Memory B cell (primary cell): ENCODE measurements at regions not wholly inside any gene's neighbourhood (a gene's known extent, or its start where the extent isn't known, plus 50 kb on each side); places are given as distances from the start of the nearest gene placed in this dataset.

Experiments
- ATAC-seq: fragments of 150-1000 bp; cut with Tn5 transposase; 2 replicates; pipeline ENCODE4 v1.10.0; 2021; ENCODE audit warnings: low read depth, mild to moderate bottlenecking, moderate library complexity
- DNase-seq, 2 donors: peaks; one replicate each; pipeline ENCODE4 v3.0.0; 2022; ENCODE audit warnings: low spot score in 2 of 2
- H3K27ac Mint-ChIP-seq: one replicate; pipeline ENCODE4 v1.8.0; 2022; ENCODE audit warnings: mild to moderate bottlenecking, moderate library complexity, mixed read lengths
- H3K27me3 Mint-ChIP-seq: one replicate; pipeline ENCODE4 v1.8.0; 2022; ENCODE audit warnings: mixed read lengths
- H3K36me3 Mint-ChIP-seq: one replicate; pipeline ENCODE4 v1.8.0; 2022; ENCODE audit warnings: mild to moderate bottlenecking, mixed read lengths
- H3K4me1 Mint-ChIP-seq: one replicate; pipeline ENCODE4 v1.8.0; 2022; ENCODE audit warnings: mixed read lengths
- H3K4me3 Mint-ChIP-seq: one replicate; pipeline ENCODE4 v1.8.0; 2022; ENCODE audit warnings: mild to moderate bottlenecking, moderate library complexity, mixed read lengths
- H3K9me3 Mint-ChIP-seq: one replicate; pipeline ENCODE4 v1.8.0; 2022; ENCODE audit warnings: mixed read lengths

DNA sequence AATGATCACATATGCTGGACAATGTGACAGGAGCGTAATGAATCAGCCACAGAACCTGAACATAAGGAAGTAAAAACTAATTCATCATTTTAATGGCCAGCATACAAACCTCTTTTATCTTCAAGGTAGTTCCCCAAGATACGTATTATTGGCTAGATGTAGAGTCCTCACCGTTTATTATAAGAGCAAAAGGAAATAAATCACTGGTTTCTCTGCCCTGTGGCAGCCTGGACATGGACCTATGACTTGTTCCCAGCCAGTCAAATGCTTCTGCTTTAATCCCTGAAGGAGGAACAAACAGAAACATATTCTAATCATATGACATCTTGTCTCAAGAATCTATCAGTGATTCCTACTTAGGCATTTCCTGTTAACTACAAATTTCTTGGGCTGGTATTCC lies 86.8 kb upstream of the FAM241A start:
- Mint-ChIP-seq H3K36me3 (no peaks in the 10 kb centered on the region), H3K27me3 (peaks cover 4% of the 10 kb centered on the region), H3K9me3 (no peaks in the 10 kb centered on the region), H3K4me3 (no peak overlapping the region), H3K4me1 (no peaks in the 10 kb centered on the region), H3K27ac (no peak overlapping the region)
- DNase-seq (no peak), ATAC-seq (no peak)

DNA sequence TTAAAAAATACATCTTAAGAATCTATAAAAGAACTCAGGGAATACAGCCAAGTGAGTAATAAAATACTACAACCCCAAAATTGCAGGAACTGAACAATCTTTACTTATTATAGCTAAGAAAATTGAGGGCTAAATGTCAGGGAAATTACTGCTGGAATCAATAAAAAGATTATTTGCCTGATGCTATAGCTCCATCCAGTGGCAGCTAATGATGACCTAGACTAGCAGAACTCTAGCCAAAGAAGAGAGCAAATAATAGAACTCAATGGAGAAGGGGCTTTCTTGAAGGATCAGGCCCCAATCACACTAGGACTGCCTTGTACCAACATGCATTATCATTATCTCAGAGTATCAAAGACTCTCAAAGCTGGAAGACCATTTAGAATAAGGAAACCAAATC lies 85.0 kb upstream of the FAM241A start:
- DNase-seq (no peak), ATAC-seq (no peak)
- Mint-ChIP-seq H3K27ac (no peak overlapping the region), H3K27me3 (peaks cover 8% of the 10 kb centered on the region), H3K9me3 (no peaks in the 10 kb centered on the region), H3K4me3 (no peak overlapping the region), H3K36me3 (no peaks in the 10 kb centered on the region), H3K4me1 (no peaks in the 10 kb centered on the region)

DNA sequence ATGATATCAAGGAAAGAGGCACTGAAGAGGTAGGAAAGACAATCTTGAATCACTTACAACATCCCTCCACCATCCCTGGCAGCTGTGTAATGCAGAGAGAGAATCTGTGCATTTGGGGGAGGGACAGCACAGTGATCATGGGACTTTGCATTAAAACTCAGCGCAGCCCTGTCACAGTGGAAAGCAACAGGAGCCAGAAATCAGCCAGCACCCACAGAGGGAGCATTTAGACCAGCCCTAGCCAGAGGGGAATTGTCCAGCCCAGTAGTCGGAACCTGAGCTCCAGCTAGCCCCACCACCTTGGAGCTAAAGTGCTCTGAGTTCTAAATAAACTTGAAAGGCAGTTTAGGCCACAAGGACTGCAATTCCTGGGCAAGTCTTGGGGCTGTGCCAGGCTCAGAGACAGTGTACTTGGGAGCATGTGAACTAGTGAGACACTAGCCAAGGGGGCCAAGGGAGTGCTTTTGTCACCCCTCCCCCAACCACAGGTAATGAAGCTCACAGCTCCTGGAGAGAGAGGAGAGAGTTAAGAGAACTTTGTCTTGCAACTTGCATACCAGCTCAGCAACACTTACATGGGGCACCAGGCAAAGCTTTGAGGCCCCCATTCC lies 83.9 kb upstream of the FAM241A start:
- ATAC-seq (no peak), DNase-seq (no peak)
- H3K27ac Mint-ChIP-seq, result no peak overlapping the region
- no peaks in the 10 kb centered on the region for H3K36me3 Mint-ChIP-seq
- H3K9me3 Mint-ChIP-seq, result no peaks in the 10 kb centered on the region
- H3K4me1 Mint-ChIP-seq, result no peaks in the 10 kb centered on the region
- H3K4me3 Mint-ChIP-seq, result no peak overlapping the region
- H3K27me3 Mint-ChIP-seq, result peaks cover 10% of the 10 kb centered on the region

DNA sequence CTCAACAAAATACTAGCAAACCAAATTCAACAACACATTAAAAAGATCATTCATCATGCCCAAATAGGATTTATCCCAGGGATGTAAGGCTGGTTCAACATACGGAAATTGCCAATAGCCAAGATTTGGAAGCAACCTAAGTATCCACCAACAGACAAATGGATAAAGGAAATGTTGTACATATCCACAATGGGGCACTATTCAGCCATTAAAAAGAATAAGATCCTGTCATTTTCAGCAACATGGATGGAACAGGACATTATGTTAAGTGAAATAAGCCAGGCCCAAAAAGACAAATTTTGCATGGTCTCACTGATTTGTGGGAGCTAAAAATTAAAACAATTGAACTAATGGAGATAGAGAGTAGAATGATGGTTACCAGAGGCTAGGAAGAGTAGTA lies 82.0 kb upstream of the FAM241A start:
- DNase-seq, result no peak
- no peaks in the 10 kb centered on the region for H3K9me3 Mint-ChIP-seq
- peaks cover 13% of the 10 kb centered on the region for H3K27me3 Mint-ChIP-seq
- H3K27ac Mint-ChIP-seq, result no peak overlapping the region
- H3K4me1 Mint-ChIP-seq, result no peaks in the 10 kb centered on the region
- no peak for ATAC-seq
- no peaks in the 10 kb centered on the region for H3K36me3 Mint-ChIP-seq
- no peak overlapping the region for H3K4me3 Mint-ChIP-seq

DNA sequence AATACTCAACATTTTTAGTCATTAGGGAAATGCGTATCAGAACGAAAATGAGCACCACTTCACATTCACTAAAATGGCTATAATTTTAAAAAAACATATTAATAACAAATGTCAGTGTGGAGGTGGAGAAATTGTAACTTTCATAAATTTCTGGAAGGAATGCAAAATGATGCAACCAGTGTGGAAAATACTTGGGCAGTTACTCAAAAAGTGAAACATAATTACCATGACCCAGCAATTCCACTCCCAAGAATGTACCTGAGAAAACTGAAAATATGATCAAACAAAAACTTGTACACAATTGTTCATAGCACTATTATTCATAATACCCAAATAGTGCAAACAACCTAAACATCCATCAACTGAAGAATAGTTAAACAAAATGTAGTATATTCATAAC lies 76.1 kb upstream of the FAM241A start:
- no peak for ATAC-seq
- H3K27ac Mint-ChIP-seq, result no peak overlapping the region
- H3K4me1 Mint-ChIP-seq, result no peaks in the 10 kb centered on the region
- H3K36me3 Mint-ChIP-seq, result no peaks in the 10 kb centered on the region
- peaks cover 12% of the 10 kb centered on the region for H3K27me3 Mint-ChIP-seq
- no peak for DNase-seq
- no peak overlapping the region for H3K4me3 Mint-ChIP-seq
- H3K9me3 Mint-ChIP-seq, result peaks cover 4% of the 10 kb centered on the region

DNA sequence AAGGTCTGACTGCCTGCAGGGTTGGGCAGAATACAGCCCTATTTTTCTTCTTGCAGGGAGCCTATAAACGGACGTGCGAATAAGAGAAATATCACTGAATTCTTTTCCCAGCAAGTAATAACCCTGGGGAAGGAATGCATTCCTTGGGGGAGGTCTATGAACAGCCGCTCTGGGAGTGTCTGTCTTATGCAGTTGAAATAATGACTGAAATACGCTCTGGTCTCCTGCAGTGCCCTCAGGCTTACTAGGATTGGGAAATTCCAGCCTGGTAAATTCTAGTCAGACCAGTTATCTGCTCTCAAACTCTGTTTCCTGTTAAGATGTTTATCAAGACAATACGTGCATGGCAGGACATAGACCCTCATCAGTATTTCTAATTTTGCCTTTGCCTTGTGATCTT lies 72.1 kb upstream of the FAM241A start:
- no peak overlapping the region for H3K4me3 Mint-ChIP-seq
- H3K27me3 Mint-ChIP-seq, result peaks cover 3% of the 10 kb centered on the region
- no peaks in the 10 kb centered on the region for H3K4me1 Mint-ChIP-seq
- H3K9me3 Mint-ChIP-seq, result peaks cover 4% of the 10 kb centered on the region
- no peak overlapping the region for H3K27ac Mint-ChIP-seq
- DNase-seq (no peak), ATAC-seq (no peak)
- H3K36me3 Mint-ChIP-seq, result no peaks in the 10 kb centered on the region

DNA sequence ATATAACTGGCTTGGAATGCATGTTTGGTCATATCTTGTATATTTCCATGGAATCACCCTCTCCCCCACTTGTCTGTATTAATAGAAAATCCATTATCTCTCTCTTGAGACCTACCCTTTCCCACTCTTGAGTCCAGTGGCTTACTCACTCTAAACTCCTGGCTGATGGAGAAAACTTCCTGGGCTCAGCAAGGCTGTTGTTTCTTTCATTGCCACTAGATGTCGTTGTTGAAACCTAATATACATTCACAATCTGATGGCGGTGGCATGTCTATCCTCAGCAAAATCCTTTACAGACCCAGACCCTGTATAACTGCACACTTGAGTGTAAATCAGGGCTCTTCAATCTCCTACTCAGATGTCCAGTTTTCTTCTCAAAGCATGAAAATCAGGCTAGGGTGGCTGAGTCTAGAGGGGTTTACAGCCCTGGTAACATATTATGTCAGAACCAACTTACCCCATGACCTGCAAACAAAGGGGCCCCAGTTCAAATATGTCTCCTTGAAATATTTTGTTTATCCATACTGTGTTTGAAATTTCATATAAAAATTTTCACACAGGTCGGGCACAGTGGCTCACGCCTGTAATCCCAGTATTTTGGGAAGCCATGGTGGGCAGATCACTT lies 70.0 kb upstream of the FAM241A start:
- Mint-ChIP-seq H3K27me3 (peaks cover 7% of the 10 kb centered on the region), H3K9me3 (peaks cover 4% of the 10 kb centered on the region), H3K27ac (no peak overlapping the region), H3K36me3 (no peaks in the 10 kb centered on the region), H3K4me1 (no peaks in the 10 kb centered on the region), H3K4me3 (no peak overlapping the region)
- DNase-seq (peak in 1 of 2 donors; percentile 19), ATAC-seq (peak; percentile 52)

DNA sequence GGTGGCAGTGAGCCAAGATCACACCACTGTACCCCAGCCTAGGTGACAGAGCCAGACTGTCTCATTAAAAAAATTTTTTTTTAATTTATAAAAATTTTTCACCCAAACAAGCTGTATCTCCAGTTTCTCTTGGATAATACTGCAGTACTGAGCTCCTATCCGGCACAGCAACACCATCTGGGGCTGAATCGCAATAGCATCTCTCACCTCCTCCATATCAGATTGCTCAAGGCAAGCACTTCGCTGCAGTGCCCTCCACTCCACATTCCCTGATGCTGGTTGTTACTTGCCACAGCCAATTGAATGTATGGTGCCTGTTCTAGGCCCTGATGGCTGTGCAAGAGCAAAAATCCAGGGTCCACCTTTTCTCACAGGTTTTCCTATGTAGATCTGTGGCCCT lies 69.3 kb upstream of the FAM241A start:
- peaks cover 7% of the 10 kb centered on the region for H3K27me3 Mint-ChIP-seq
- H3K9me3 Mint-ChIP-seq, result peaks cover 4% of the 10 kb centered on the region
- no peaks in the 10 kb centered on the region for H3K36me3 Mint-ChIP-seq
- no peak overlapping the region for H3K4me3 Mint-ChIP-seq
- ATAC-seq (no peak), DNase-seq (no peak)
- no peaks in the 10 kb centered on the region for H3K4me1 Mint-ChIP-seq
- H3K27ac Mint-ChIP-seq, result no peak overlapping the region

DNA sequence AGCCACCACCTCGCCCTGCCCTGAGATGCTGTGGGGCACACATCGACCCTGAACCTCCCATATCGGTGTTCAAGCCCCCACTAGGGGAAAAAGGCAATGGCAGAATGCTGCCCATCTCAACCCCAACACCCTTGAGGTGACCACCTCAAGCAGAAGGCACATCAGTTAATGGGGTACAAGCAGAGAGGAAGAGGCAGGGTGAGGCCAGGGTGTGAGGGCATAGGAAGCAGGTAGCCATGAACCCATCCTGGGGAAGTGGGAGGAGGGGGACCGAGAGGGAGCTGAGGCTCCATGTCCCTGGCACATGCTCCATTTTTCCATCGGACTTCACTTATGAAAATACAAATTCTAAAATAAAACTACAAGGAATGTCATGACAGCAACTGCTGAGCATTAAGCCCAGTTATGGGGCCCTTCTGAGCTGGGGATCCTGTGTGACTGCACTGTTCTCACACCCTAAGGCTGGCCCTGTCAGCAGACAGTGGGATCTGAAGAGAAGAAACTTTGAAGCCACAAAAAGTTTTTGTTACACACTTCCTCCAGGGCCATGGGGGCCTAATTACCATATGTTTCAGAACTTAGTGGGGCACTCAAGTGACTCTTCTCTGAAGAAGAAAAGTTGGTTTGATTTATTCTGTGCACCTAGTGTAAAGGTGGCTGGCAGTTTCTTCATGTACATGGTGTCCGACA lies 68.2 kb upstream of the FAM241A start:
- H3K4me3 Mint-ChIP-seq, result no peak overlapping the region

DNA sequence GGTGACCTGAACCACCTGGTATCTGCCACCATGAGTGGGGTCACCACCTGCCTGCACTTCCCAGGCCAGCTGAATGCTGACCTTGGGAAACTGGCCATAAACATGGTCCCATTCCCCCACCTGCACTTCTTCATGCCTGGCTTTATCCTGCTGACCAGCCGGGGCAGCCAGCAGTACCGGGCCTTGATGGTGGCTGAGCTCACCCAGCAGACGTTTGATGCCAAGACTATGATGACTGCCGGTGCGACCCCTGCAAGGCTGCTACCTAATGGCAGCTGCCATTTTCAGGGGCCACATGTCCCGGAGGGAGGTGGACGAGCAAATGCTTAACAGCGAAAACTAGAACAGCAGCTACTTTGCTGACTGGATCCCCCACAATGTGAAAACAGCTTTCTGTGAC lies 67.5 kb upstream of the FAM241A start:
- no peak overlapping the region for H3K4me3 Mint-ChIP-seq
- DNase-seq (no peak), ATAC-seq (no peak)
- peaks cover 4% of the 10 kb centered on the region for H3K9me3 Mint-ChIP-seq
- H3K36me3 Mint-ChIP-seq, result no peaks in the 10 kb centered on the region
- H3K27ac Mint-ChIP-seq, result no peak overlapping the region
- peaks cover 7% of the 10 kb centered on the region for H3K27me3 Mint-ChIP-seq
- H3K4me1 Mint-ChIP-seq, result no peaks in the 10 kb centered on the region

More for the DNA sequence above, 68.2 kb upstream of the FAM241A start:
- ATAC-seq (no peak), DNase-seq (no peak)
- peaks cover 4% of the 10 kb centered on the region for H3K9me3 Mint-ChIP-seq
- H3K4me1 Mint-ChIP-seq, result no peaks in the 10 kb centered on the region
- peaks cover 7% of the 10 kb centered on the region for H3K27me3 Mint-ChIP-seq
- no peak overlapping the region for H3K27ac Mint-ChIP-seq
- no peaks in the 10 kb centered on the region for H3K36me3 Mint-ChIP-seq

DNA sequence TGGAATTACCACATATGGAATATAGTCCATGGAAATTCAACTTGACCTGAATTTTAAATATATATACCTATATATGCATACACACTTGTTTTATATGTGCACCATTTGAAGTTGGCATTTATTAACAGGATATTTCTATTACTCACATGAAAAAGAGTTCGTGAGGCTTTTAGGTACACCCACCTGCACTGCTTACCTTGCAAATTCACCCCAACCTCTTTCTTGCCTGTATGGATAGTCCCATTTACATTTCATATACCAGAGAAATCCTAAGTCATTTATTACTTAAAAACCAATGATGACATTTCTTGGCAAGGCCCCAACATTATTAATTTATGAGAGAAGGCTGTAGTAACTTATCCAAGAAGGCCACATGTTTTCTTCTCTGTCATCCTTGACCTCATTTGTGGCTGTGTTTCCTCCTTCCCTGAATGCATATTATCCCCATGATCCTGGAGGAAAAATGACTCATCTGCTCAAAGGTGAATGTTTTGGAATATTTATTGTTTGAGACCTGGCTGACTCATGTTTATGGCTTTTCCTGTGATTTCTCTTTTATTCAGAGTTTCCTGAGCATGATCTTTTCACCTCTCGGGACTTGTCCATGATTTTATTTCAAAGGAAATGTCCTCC lies 62.2 kb upstream of the FAM241A start:
- H3K4me3 Mint-ChIP-seq, result no peak overlapping the region
- H3K4me1 Mint-ChIP-seq, result peaks cover 3% of the 10 kb centered on the region

DNA sequence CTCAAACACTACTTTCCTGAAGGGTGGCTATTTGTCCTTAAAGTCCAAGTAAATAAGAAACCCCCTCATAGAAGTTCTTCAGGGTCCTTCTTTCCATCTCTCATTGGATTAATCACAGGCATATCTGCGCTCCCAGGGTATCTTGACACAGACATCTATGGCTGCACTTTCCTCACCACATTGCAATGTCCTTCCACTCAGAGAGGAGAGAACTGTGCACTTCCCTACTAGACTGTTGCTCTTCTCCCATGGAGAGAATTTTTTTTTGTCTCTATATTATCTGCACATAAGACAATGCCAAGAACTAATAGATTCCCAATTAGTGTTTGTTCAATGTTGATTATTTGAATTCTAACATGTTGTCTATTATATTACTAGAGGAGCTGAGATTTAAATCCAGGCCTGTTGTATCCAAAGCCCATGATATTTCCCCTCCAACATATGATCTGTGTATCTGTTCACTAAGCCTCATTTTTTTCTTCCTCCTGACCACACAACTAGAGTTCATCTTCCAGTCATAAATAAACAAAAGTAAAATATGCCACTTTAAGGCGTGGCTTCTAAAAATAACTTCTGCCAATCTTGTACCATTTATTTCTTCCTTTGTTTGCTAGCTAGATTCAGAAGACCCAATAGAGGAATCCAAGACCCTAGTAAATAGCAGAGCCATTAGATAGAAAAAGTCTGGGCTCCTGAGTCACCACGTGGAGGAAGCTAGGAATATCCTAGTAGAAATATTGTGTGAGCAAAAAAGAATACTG lies 61.5 kb upstream of the FAM241A start:
- Mint-ChIP-seq H3K27ac (no peak overlapping the region), H3K4me1 (peaks cover 3% of the 10 kb centered on the region), H3K4me3 (no peak overlapping the region), H3K36me3 (no peaks in the 10 kb centered on the region), H3K9me3 (no peaks in the 10 kb centered on the region), H3K27me3 (peaks cover 7% of the 10 kb centered on the region)
- DNase-seq, result no peak
- ATAC-seq, result no peak

More for the DNA sequence above, 62.2 kb upstream of the FAM241A start:
- Mint-ChIP-seq H3K27ac (no peak overlapping the region), H3K9me3 (no peaks in the 10 kb centered on the region), H3K27me3 (peaks cover 7% of the 10 kb centered on the region), H3K36me3 (no peaks in the 10 kb centered on the region)
- ATAC-seq (no peak), DNase-seq (no peak)

DNA sequence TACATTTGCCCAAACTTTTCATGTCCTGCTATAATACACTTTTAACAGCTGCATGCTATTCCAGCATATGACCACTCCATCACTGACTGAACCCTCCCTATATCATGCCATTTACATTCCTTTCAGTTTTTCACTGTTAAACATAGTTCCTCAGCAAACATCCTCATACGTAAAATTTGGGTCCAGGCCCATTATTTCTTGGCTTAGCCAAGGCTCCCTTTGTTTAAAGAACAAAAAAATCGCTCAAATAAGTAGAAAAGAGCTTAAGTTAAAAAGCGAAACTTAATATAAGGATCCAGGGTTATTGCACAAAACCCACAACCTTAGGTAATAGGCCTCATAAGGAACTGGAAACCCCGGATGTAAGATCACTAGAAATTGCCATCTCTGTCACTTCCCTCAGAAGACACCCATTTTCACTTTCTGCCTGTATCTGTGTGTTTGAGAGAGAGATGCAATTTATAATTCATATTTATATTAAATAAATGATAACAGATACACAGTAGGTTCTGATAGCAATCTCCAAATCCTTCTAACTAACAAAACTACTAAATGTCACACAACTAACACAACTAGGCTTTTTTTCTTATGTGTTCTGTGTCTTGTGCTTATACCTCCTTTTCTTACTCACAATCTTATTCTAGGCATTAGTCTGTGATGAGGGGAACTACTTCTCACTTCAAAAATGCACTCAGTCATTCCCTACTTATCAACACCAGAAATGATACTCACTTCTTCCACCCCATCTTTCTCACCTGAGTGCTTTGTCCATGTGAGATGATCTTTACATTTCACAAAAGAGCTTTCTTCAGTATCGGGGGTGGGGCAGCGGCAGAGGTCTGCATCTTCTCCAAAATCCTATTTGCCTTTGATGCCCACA lies 59.9 kb upstream of the FAM241A start:
- no peak overlapping the region for H3K4me3 Mint-ChIP-seq
- H3K9me3 Mint-ChIP-seq, result no peaks in the 10 kb centered on the region
- ATAC-seq (peak; percentile 41), DNase-seq (no peak)
- H3K27me3 Mint-ChIP-seq, result peaks cover 2% of the 10 kb centered on the region
- peaks cover 3% of the 10 kb centered on the region for H3K4me1 Mint-ChIP-seq
- no peak overlapping the region for H3K27ac Mint-ChIP-seq
- no peaks in the 10 kb centered on the region for H3K36me3 Mint-ChIP-seq
